ENCODE measurements at regions not wholly inside any gene's neighbourhood (a gene's known extent, or its start where the extent isn't known, plus 50 kb on each side); places are given as distances from the start of the nearest gene placed in this dataset.

- no peak for DNase-seq
- H3K9ac ChIP-seq (ENCODE audit: low read length in 3 of 3), result no peak overlapping the region
- intact Hi-C loops (cut with DNase I), result no loop called here
- no peak overlapping the region for H3K4me3 ChIP-seq (ENCODE audit: low read length in 3 of 3)
- H3K9me3 ChIP-seq (ENCODE audit: control insufficient read depth in 2 of 3, insufficient read depth in 1 of 3, low read length in 3 of 3), result no peaks in the 10 kb centered on the region
- no peak overlapping the region for H3K27ac ChIP-seq (ENCODE audit: low read depth in 2 of 2, low read length in 2 of 2)
- FAIRE-seq, result no peak
- H3K27me3 ChIP-seq (ENCODE audit: control insufficient read depth, insufficient read depth, low read length), result no peaks in the 10 kb centered on the region
- H3K36me3 ChIP-seq (ENCODE audit: control insufficient read depth in 2 of 3, insufficient read depth in 3 of 3, low read length in 3 of 3), result no peaks in the 10 kb centered on the region
- TF ChIP-seq CTCF (IDR thresholded peaks at IDR 0.05; ENCODE audit: borderline replicate concordance, extremely low read depth, insufficient read depth), result no peak
- no peaks in the 10 kb centered on the region for H3K4me1 ChIP-seq (ENCODE audit: control insufficient read depth in 2 of 3, insufficient read depth in 2 of 3, low read depth in 1 of 3, low read length in 3 of 3)
Measured at GRCh38 chr13:39821977-39822376, 166.5 kb downstream of the COG6 start.

DNA sequence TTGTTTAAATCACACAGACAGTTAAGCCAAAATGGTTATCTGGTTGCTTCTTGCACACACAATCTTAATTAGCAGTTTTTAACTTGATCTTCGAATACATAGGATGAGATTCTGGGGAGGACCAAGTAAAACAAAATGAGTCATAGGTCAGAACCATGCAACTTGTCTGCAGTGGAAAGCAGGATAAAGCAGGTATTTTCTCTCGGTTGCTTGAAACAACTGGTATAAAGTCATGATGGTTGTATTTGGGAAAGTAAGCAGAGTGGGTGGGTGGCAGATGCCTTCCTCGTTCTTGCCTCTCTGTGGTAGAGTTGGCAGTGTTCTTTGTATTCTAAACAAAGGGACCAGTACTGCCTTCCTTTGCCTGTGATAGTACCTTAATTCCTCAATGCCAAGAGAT is 167.0 kb downstream of the COG6 start:
- TF ChIP-seq CTCF (IDR thresholded peaks at IDR 0.05; ENCODE audit: borderline replicate concordance, extremely low read depth, insufficient read depth), result no peak
- no peak for DNase-seq
- H3K9ac ChIP-seq (ENCODE audit: low read length in 3 of 3), result no peak overlapping the region
- no peaks in the 10 kb centered on the region for H3K4me1 ChIP-seq (ENCODE audit: control insufficient read depth in 2 of 3, insufficient read depth in 2 of 3, low read depth in 1 of 3, low read length in 3 of 3)
- no peaks in the 10 kb centered on the region for H3K9me3 ChIP-seq (ENCODE audit: control insufficient read depth in 2 of 3, insufficient read depth in 1 of 3, low read length in 3 of 3)
- H3K36me3 ChIP-seq (ENCODE audit: control insufficient read depth in 2 of 3, insufficient read depth in 3 of 3, low read length in 3 of 3), result no peaks in the 10 kb centered on the region
- intact Hi-C loops (cut with DNase I), result no loop called here
- no peaks in the 10 kb centered on the region for H3K27me3 ChIP-seq (ENCODE audit: control insufficient read depth, insufficient read depth, low read length)
- no peak overlapping the region for H3K27ac ChIP-seq (ENCODE audit: low read depth in 2 of 2, low read length in 2 of 2)
- no peak overlapping the region for H3K4me3 ChIP-seq (ENCODE audit: low read length in 3 of 3)
- no peak for FAIRE-seq

DNA sequence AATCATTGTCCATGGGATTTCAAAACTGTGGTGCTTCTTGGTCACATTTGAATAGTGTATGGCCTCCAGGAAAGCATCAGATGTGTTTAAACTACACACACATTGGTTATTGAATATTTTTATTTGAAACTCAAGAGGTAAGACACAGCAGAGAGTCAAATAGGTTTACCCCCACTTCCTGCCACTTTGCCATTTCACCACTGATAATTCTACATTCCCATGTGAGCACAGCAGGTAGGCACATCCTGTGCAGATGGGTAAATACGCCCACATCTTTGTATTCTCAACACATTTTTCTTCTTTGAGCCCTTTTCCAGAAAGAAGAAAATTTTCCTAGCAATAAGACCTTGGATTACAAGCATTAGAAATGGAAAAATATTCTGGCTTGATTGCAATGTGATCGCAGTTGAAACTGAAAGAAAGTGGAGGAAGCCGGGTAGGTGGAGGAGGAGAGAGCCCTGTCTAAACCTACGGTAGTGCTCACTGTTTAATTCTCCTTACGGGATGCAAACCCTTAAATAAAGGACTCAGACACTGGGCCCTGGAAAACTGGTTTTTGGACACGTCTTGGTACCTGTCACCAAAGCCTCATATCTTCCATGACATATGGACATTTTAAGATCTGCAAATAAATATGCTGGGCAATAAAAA is 167.7 kb downstream of the COG6 start:
- no peak overlapping the region for H3K4me3 ChIP-seq (ENCODE audit: low read length in 3 of 3)
- H3K4me1 ChIP-seq (ENCODE audit: control insufficient read depth in 2 of 3, insufficient read depth in 2 of 3, low read depth in 1 of 3, low read length in 3 of 3), result no peaks in the 10 kb centered on the region
- H3K27ac ChIP-seq (ENCODE audit: low read depth in 2 of 2, low read length in 2 of 2), result no peak overlapping the region
- no peaks in the 10 kb centered on the region for H3K36me3 ChIP-seq (ENCODE audit: control insufficient read depth in 2 of 3, insufficient read depth in 3 of 3, low read length in 3 of 3)
- TF ChIP-seq CTCF (IDR thresholded peaks at IDR 0.05; ENCODE audit: borderline replicate concordance, extremely low read depth, insufficient read depth), result no peak
- H3K27me3 ChIP-seq (ENCODE audit: control insufficient read depth, insufficient read depth, low read length), result no peaks in the 10 kb centered on the region
- H3K9ac ChIP-seq (ENCODE audit: low read length in 3 of 3), result no peak overlapping the region
- H3K9me3 ChIP-seq (ENCODE audit: control insufficient read depth in 2 of 3, insufficient read depth in 1 of 3, low read length in 3 of 3), result no peaks in the 10 kb centered on the region
- intact Hi-C loops (cut with DNase I), result no loop called here
- no peak for DNase-seq
- no peak for FAIRE-seq

DNA sequence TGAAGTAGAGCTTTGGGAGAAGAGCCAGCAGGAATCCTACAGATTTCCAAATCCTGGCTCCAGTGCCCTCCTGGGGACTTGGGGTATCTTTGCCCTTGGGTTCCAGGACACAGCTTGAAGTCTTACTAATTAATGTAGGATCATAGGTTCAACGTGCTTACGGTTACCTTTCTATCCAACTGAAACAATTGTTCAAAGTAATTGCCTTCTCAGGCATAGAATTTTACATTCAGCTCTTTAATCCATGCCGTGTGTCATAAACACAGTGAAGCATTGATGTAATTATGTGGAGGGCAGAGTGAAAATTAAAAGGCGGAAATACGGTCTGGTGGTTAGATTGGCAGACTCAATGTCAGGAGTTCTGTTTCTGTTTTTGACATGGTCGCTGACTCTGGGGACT is 170.4 kb downstream of the COG6 start:
- Histone ChIP-seq H3K9ac (ENCODE audit: low read length in 3 of 3) (no peak overlapping the region), H3K4me3 (ENCODE audit: low read length in 3 of 3) (no peak overlapping the region), H3K36me3 (ENCODE audit: control insufficient read depth in 2 of 3, insufficient read depth in 3 of 3, low read length in 3 of 3) (no peaks in the 10 kb centered on the region), H3K4me1 (ENCODE audit: control insufficient read depth in 2 of 3, insufficient read depth in 2 of 3, low read depth in 1 of 3, low read length in 3 of 3) (no peaks in the 10 kb centered on the region), H3K27ac (ENCODE audit: low read depth in 2 of 2, low read length in 2 of 2) (no peak overlapping the region), H3K27me3 (ENCODE audit: control insufficient read depth, insufficient read depth, low read length) (no peaks in the 10 kb centered on the region), H3K9me3 (ENCODE audit: control insufficient read depth in 2 of 3, insufficient read depth in 1 of 3, low read length in 3 of 3) (no peaks in the 10 kb centered on the region)
- TF ChIP-seq CTCF (IDR thresholded peaks at IDR 0.05; ENCODE audit: borderline replicate concordance, extremely low read depth, insufficient read depth), result no peak
- intact Hi-C loops (cut with DNase I), result no loop called here
- FAIRE-seq (no peak), DNase-seq (peak in 2 of 5 donors; percentile 6 to 14)
